ENCODE measurements at regions not wholly inside any gene's neighbourhood (a gene's known extent, or its start where the extent isn't known, plus 50 kb on each side); places are given as distances from the start of the nearest gene placed in this dataset.

- TF ChIP-seq EZH2 (IDR thresholded peaks at IDR 0.05) (no peak), POLR2AphosphoS5 (IDR thresholded peaks at IDR 0.05; ENCODE audit: borderline replicate concordance, low read depth, low read length) (no peak)
Measured at GRCh38 chr5:84791138-84791537, 406.5 kb upstream of the EDIL3 start.
